Neural progenitor cell (in vitro differentiated cells): ENCODE measurements at regions not wholly inside any gene's neighbourhood (a gene's known extent, or its start where the extent isn't known, plus 50 kb on each side); places are given as distances from the start of the nearest gene placed in this dataset.

Experiments
- DNase-seq: peaks from one replicate; pipeline ENCODE4 v3.0.0-alpha.2; 2016; ENCODE audit warnings: low spot score
- H2AFZ ChIP-seq: fragments of 200-600 bp; sonication (generic); replicated peaks from 2 replicates; pipeline ENCODE4 v1.6.1; 2016; ENCODE audit warnings: antibody characterized with exemption
- H3F3A ChIP-seq: fragments of 200-600 bp; sonication (generic); 2 replicates; pipeline ENCODE4 v1.6.1; 2016; ENCODE audit warnings: antibody characterized with exemption, low read depth
- H3K27ac ChIP-seq: fragments of 200-600 bp; sonication (generic); 2 replicates; pipeline ENCODE4 v1.5.1; 2016; ENCODE audit warnings: mild to moderate bottlenecking
- H3K27me3 ChIP-seq: fragments of 200-600 bp; sonication (generic); 2 replicates; pipeline ENCODE4 v1.6.1; 2016; ENCODE audit warnings: mild to moderate bottlenecking, moderate library complexity
- H3K36me3 ChIP-seq: fragments of 200-600 bp; sonication (generic); 2 replicates; pipeline ENCODE4 v1.5.1; 2016
- H3K4me1 ChIP-seq: fragments of 200-600 bp; sonication (generic); 2 replicates; pipeline ENCODE4 v1.6.1; 2016; ENCODE audit warnings: mixed run types
- H3K4me2 ChIP-seq: fragments of 200-600 bp; sonication (generic); 2 replicates; pipeline ENCODE4 v1.6.1; 2016
- H3K4me3 ChIP-seq: fragments of 200-600 bp; sonication (generic); 2 replicates; pipeline ENCODE4 v1.5.1; 2016
- H3K79me2 ChIP-seq: fragments of 200-600 bp; sonication (generic); 2 replicates; pipeline ENCODE4 v1.6.1; 2016; ENCODE audit warnings: low read depth
- H3K9ac ChIP-seq: fragments of 200-600 bp; sonication (generic); 2 replicates; pipeline ENCODE4 v1.6.1; 2016
- H3K9me3 ChIP-seq: fragments of 200-600 bp; sonication (generic); 2 replicates; pipeline ENCODE4 v1.5.1; 2016; ENCODE audit warnings: low read depth
- H4K20me1 ChIP-seq: fragments of 200-600 bp; sonication (generic); 2 replicates; pipeline ENCODE4 v1.6.1; 2016; ENCODE audit warnings: low read depth
- H3K27ac Mint-ChIP-seq: 3 replicates; pipeline ENCODE4 v1.8.0; 2021; ENCODE audit warnings: mixed read lengths
- H3K27me3 Mint-ChIP-seq: 2 replicates; pipeline ENCODE4 v1.8.0; 2022; ENCODE audit warnings: low read depth, mild to moderate bottlenecking, inconsistent platforms, moderate library complexity, mixed read lengths; ENCODE audit not compliant: insufficient read depth
- H3K36me3 Mint-ChIP-seq: 3 replicates; pipeline ENCODE4 v1.8.0; 2021; ENCODE audit warnings: mixed read lengths
- H3K4me1 Mint-ChIP-seq: 3 replicates; pipeline ENCODE4 v1.8.0; 2021; ENCODE audit warnings: mixed read lengths
- H3K4me3 Mint-ChIP-seq: 3 replicates; pipeline ENCODE4 v1.8.0; 2021; ENCODE audit warnings: mild to moderate bottlenecking, moderate library complexity, mixed read lengths
- H3K9me3 Mint-ChIP-seq: 3 replicates; pipeline ENCODE4 v1.8.0; 2020; ENCODE audit warnings: mixed read lengths
- EZH2 ChIP-seq: fragments of 200-600 bp; sonication (generic); IDR thresholded peaks from 2 replicates; pipeline ENCODE4 v1.6.1; 2017; ENCODE audit warnings: antibody characterized with exemption, mild to moderate bottlenecking, moderate library complexity
- EZH2phosphoT487 ChIP-seq: fragments of 200-600 bp; sonication (generic); IDR thresholded peaks from 2 replicates; pipeline ENCODE4 v1.6.1; 2017; ENCODE audit warnings: antibody characterized with exemption
- TF ChIP-seq, protein P1 (sequence below): fragments of 200-600 bp; sonication (generic); IDR thresholded peaks from 2 replicates; pipeline ENCODE4 v1.5.1; 2017; ENCODE audit warnings: antibody characterized with exemption, mild to moderate bottlenecking

DNA sequence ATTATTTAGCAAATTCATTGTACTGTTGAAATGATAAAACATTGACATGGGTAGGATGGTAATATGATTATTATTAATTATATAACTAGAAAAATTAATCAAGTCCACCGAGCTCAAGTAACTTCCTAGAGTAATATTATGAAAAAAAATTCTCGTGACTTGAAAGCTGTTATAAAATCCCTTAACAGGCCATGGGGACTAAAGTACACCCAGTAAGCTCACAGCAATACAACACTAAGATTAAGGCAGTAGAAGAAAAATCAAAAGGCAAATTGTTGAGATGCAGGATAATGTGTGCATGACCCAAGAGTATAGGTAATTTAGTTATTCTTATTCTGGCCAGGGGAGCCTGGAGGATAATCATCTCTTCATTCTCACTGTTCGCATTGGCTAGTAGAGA is 162.6 kb upstream of the LRIG3 start:
- Histone ChIP-seq H3K36me3 (no peaks in the 10 kb centered on the region), H3K4me1 (peaks cover 39% of the 10 kb centered on the region), H3K4me2 (no peak overlapping the region), H2AFZ (no peak overlapping the region), H3K9ac (no peak overlapping the region), H3K4me3 (no peak overlapping the region), H4K20me1 (no peaks in the 10 kb centered on the region), H3K9me3 (no peaks in the 10 kb centered on the region), H3F3A (peaks cover 20% of the 10 kb centered on the region), H3K79me2 (no peaks in the 10 kb centered on the region), H3K27me3 (no peaks in the 10 kb centered on the region), H3K27ac (no peak overlapping the region)
- Mint-ChIP-seq H3K9me3 (no peaks in the 10 kb centered on the region), H3K4me1 (peaks cover 43% of the 10 kb centered on the region), H3K4me3 (no peak overlapping the region), H3K27ac (no peak overlapping the region), H3K27me3 (peaks cover 2% of the 10 kb centered on the region), H3K36me3 (no peaks in the 10 kb centered on the region)
- no peak for DNase-seq
- TF ChIP-seq EZH2phosphoT487: no peak
- TF ChIP-seq EZH2: no peak
- TF ChIP-seq, protein P1, sequence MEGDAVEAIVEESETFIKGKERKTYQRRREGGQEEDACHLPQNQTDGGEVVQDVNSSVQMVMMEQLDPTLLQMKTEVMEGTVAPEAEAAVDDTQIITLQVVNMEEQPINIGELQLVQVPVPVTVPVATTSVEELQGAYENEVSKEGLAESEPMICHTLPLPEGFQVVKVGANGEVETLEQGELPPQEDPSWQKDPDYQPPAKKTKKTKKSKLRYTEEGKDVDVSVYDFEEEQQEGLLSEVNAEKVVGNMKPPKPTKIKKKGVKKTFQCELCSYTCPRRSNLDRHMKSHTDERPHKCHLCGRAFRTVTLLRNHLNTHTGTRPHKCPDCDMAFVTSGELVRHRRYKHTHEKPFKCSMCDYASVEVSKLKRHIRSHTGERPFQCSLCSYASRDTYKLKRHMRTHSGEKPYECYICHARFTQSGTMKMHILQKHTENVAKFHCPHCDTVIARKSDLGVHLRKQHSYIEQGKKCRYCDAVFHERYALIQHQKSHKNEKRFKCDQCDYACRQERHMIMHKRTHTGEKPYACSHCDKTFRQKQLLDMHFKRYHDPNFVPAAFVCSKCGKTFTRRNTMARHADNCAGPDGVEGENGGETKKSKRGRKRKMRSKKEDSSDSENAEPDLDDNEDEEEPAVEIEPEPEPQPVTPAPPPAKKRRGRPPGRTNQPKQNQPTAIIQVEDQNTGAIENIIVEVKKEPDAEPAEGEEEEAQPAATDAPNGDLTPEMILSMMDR: no peak

DNA sequence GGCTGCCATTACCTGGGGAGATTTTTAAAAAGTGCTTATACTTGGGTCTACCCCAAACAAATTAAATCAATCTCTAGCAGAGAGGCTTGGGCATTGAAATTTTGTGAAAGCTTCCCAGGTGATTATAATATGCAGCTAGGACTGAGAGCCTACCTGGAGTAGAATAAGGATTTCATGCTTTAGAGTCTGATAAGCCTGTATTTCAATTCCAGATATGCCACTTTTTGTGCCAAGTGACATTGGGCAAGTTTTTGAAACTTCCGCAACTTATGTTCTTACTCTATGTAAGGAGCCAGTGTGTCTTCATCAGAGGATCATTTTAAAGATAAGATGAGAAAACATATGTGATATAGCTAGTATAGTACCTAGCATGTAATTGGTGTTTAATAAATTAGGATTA is 159.8 kb upstream of the LRIG3 start:
- Mint-ChIP-seq H3K36me3 (no peaks in the 10 kb centered on the region), H3K9me3 (no peaks in the 10 kb centered on the region), H3K27ac (no peak overlapping the region), H3K4me1 (peaks cover 48% of the 10 kb centered on the region), H3K27me3 (peaks cover 2% of the 10 kb centered on the region), H3K4me3 (no peak overlapping the region)
- H3K4me3 ChIP-seq: no peak overlapping the region
- H2AFZ ChIP-seq: no peak overlapping the region
- no peaks in the 10 kb centered on the region for H3K27me3 ChIP-seq
- H3K9ac ChIP-seq: no peak overlapping the region
- H3K4me1 ChIP-seq: peaks cover 34% of the 10 kb centered on the region
- no peak overlapping the region for H3K4me2 ChIP-seq
- no peak overlapping the region for H3K27ac ChIP-seq
- no peak for DNase-seq
- no peaks in the 10 kb centered on the region for H3K9me3 ChIP-seq
- TF ChIP-seq EZH2phosphoT487: no peak
- TF ChIP-seq EZH2: no peak
- TF ChIP-seq, protein P1: no peak
- no peaks in the 10 kb centered on the region for H3K79me2 ChIP-seq
- H3F3A ChIP-seq: peaks cover 10% of the 10 kb centered on the region
- H4K20me1 ChIP-seq: no peaks in the 10 kb centered on the region
- no peaks in the 10 kb centered on the region for H3K36me3 ChIP-seq

DNA sequence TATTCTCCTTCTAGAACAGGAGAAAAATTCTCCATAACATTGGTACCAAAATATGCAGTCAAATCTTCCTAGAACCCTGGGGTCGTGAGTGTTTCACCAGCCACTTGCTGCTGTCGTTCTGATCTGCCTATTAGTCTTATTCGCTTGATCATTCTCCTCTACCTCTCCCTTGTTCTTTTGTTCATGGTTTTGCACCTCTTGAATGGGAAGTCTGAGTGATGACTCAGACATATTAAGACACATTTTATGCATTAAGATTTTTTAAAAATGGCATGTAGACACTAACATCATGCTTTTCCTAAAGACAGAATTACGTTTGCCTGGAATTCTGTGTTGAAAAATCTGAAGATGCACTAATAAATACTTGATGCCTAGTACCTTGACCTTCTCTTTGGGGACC is 159.2 kb upstream of the LRIG3 start:
- H3K4me3 ChIP-seq: no peak overlapping the region
- H3K27ac ChIP-seq: no peak overlapping the region
- Mint-ChIP-seq H3K9me3 (no peaks in the 10 kb centered on the region), H3K27ac (no peak overlapping the region), H3K36me3 (no peaks in the 10 kb centered on the region), H3K27me3 (peaks cover under 1% of the 10 kb centered on the region), H3K4me1 (peaks cover 43% of the 10 kb centered on the region), H3K4me3 (no peak overlapping the region)
- no peak overlapping the region for H3K9ac ChIP-seq
- no peaks in the 10 kb centered on the region for H3K79me2 ChIP-seq
- H3K36me3 ChIP-seq: no peaks in the 10 kb centered on the region
- H3F3A ChIP-seq: peaks cover 4% of the 10 kb centered on the region
- TF ChIP-seq, protein P1: no peak
- no peak for TF ChIP-seq EZH2
- no peak for TF ChIP-seq EZH2phosphoT487
- H3K4me2 ChIP-seq: no peak overlapping the region
- DNase-seq: no peak
- no peak overlapping the region for H2AFZ ChIP-seq
- H3K4me1 ChIP-seq: peaks cover 28% of the 10 kb centered on the region
- H4K20me1 ChIP-seq: no peaks in the 10 kb centered on the region
- no peaks in the 10 kb centered on the region for H3K27me3 ChIP-seq
- H3K9me3 ChIP-seq: no peaks in the 10 kb centered on the region
